Kidney (tissue), 13 donors: ENCODE measurements at regions not wholly inside any gene's neighbourhood (a gene's known extent, or its start where the extent isn't known, plus 50 kb on each side); places are given as distances from the start of the nearest gene placed in this dataset.

ENCODE experiments used
- DNase-seq, 5 donors: peaks; one replicate each; pipeline ENCODE4 v3.0.0-alpha.2; 2013 to 2020
- FAIRE-seq: peaks from 2 replicates; lab custom pipeline; 2012; peaks lifted over from hg19 to GRCh38; lab: Jason Lieb, UNC
- H3K27ac ChIP-seq, 2 donors: one replicate each; pipeline ENCODE4 v1.7.0; 2013; ENCODE audit warnings: low read depth in 2 of 2, low read length in 2 of 2, inconsistent platforms in 1 of 2
- H3K27me3 ChIP-seq: one replicate; pipeline ENCODE4 v1.7.1; 2013; ENCODE audit warnings: low read length, inconsistent platforms; ENCODE audit not compliant: control insufficient read depth, insufficient read depth
- H3K36me3 ChIP-seq, 3 donors: one replicate each; pipeline versions ENCODE4 v1.7.0 to v1.7.1; 2013; ENCODE audit warnings: low read length in 3 of 3, control low read depth in 1 of 3, inconsistent platforms in 1 of 3; ENCODE audit not compliant: insufficient read depth in 3 of 3, control insufficient read depth in 2 of 3
- H3K4me1 ChIP-seq, 3 donors: one replicate each; pipeline versions ENCODE4 v1.7.0 to v1.7.1; 2013; ENCODE audit warnings: low read length in 3 of 3, inconsistent platforms in 1 of 3, low read depth in 1 of 3; ENCODE audit not compliant: control insufficient read depth in 2 of 3, insufficient read depth in 2 of 3
- H3K4me3 ChIP-seq, 3 donors: one replicate each; pipeline versions ENCODE4 v1.7.0 to v1.8.1; 2013; ENCODE audit warnings: low read length in 3 of 3, control low read depth in 1 of 3, inconsistent platforms in 1 of 3
- H3K9ac ChIP-seq, 3 donors: one replicate each; pipeline versions ENCODE4 v1.7.0 to v1.7.1; 2013; ENCODE audit warnings: low read length in 3 of 3, control low read depth in 1 of 3, inconsistent platforms in 1 of 3
- H3K9me3 ChIP-seq, 3 donors: one replicate each; pipeline versions ENCODE4 v1.7.0 to v1.7.1; 2013; ENCODE audit warnings: low read length in 3 of 3, control low read depth in 1 of 3, inconsistent platforms in 1 of 3; ENCODE audit not compliant: control insufficient read depth in 2 of 3, insufficient read depth in 1 of 3
- CTCF ChIP-seq: IDR thresholded peaks from 3 replicates; pipeline ENCODE4 v1.5.1; 2012; ENCODE audit warnings: mild to moderate bottlenecking, moderate library complexity, borderline replicate concordance; ENCODE audit not compliant: insufficient read depth; ENCODE audit errors: extremely low read depth
- intact Hi-C: fragments of 100-400 bp; cut with DNase I; formaldehyde crosslinking; loops from one replicate; pipeline ENCODE4 v1.11.1; 2022
- donor health status: control.
- donor health status: control.
- donor health status: control.
- donor health status: control.
- donor health status: control.
- donor health status: DM: yes; HTN: yes; CAD: no.
- donor health status: Normal renal cell carcinoma (clear cell type).

GRCh38 chr6:11922901-11923300, 89.2 kb upstream of the HIVEP1 start:
- TF ChIP-seq CTCF, result no peak
- intact Hi-C loops, result no loop called here
- FAIRE-seq, result no peak
- Histone ChIP-seq H3K27ac (no peak overlapping the region), H3K4me3 (no peak overlapping the region), H3K9me3 (no peaks in the 10 kb centered on the region), H3K27me3 (no peaks in the 10 kb centered on the region), H3K4me1 (peaks cover 0 to 5% (median 0%) of the 10 kb centered on the region in 3 donors), H3K36me3 (no peaks in the 10 kb centered on the region), H3K9ac (no peak overlapping the region)
- DNase-seq, result no peak

GRCh38 chr6:11921751-11922150, 90.4 kb upstream of the HIVEP1 start:
- Histone ChIP-seq H3K4me1 (peaks cover 0 to 6% (median 0%) of the 10 kb centered on the region in 3 donors), H3K36me3 (no peaks in the 10 kb centered on the region), H3K27me3 (no peaks in the 10 kb centered on the region), H3K9ac (no peak overlapping the region), H3K4me3 (no peak overlapping the region), H3K9me3 (no peaks in the 10 kb centered on the region), H3K27ac (no peak overlapping the region)
- intact Hi-C loops, result no loop called here
- TF ChIP-seq CTCF, result no peak
- DNase-seq (no peak), FAIRE-seq (no peak)

- Histone ChIP-seq H3K36me3 (no peaks in the 10 kb centered on the region), H3K9me3 (no peaks in the 10 kb centered on the region), H3K4me3 (no peak overlapping the region), H3K27ac (no peak overlapping the region), H3K4me1 (peaks cover 0 to 6% (median 0%) of the 10 kb centered on the region in 3 donors), H3K27me3 (no peaks in the 10 kb centered on the region), H3K9ac (no peak overlapping the region)
- no peak for FAIRE-seq
- DNase-seq, result no peak
- TF ChIP-seq CTCF, result no peak
- intact Hi-C loops, result no loop called here
These were observed 91.1 kb upstream of the HIVEP1 start for GRCh38 chr6:11921017-11921438.

- Histone ChIP-seq H3K27ac (no peak overlapping the region), H3K36me3 (no peaks in the 10 kb centered on the region), H3K4me3 (no peak overlapping the region), H3K27me3 (no peaks in the 10 kb centered on the region), H3K9ac (no peak overlapping the region), H3K4me1 (peaks cover 0 to 6% (median 0%) of the 10 kb centered on the region in 3 donors), H3K9me3 (no peaks in the 10 kb centered on the region)
- TF ChIP-seq CTCF, result no peak
- no peak for DNase-seq
- intact Hi-C loops, result no loop called here
- no peak for FAIRE-seq
These were observed 91.5 kb upstream of the HIVEP1 start for GRCh38 chr6:11920566-11920965.
